ENCODE measurements at regions not wholly inside any gene's neighbourhood (a gene's known extent, or its start where the extent isn't known, plus 50 kb on each side); places are given as distances from the start of the nearest gene placed in this dataset.

DNA sequence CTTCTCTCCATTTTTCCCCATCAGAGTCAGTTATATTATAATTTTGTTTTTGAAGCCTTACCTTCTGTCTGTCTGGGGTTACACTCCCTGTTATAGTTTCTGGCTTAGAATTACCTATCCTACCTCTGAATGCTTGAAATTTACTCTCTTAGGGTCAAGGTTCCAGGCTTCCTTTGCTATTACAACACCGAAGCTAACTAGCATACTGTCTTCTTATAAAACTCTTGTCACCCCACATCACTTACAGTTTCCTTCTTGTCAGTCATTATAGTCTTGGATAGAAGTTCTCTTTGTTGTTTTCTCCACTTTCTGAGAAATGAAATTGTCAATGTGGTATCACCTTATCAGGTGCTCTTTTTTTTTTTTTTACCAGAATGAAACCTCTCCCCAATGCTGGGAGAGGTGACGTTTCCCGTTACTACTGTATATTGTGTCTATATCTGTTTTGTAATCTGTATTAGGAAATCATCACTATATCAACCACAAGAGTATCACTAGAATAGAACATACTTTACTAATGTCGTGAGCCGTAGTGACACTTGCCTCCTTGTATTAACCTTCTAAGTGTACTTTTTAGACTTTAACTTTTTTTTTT is 69.2 kb upstream of the PSMA6 start:
- TF ChIP-seq CTCF (IDR thresholded peaks at IDR 0.05) (no peak), POLR2A (IDR thresholded peaks at IDR 0.05) (no peak)

Measured in uterus (tissue), 2 donors.